ENCODE measurements at regions not wholly inside any gene's neighbourhood (a gene's known extent, or its start where the extent isn't known, plus 50 kb on each side); places are given as distances from the start of the nearest gene placed in this dataset.

GRCh38 chr1:219477861-219478260 lies 135.0 kb downstream of the ZC3H11B start:
- Histone ChIP-seq H3K36me3 (ENCODE audit: insufficient read depth, low read length, poor library complexity, severe bottlenecking) (no peaks in the 10 kb centered on the region), H3K27me3 (replicated peaks; ENCODE audit: insufficient read depth, low read depth, low read length, poor library complexity) (peaks cover 10% of the 10 kb centered on the region), H3K4me1 (ENCODE audit: insufficient read depth, low read length, poor library complexity, severe bottlenecking) (no peaks in the 10 kb centered on the region), H3K9me3 (ENCODE audit: low read depth, low read length, poor library complexity, severe bottlenecking) (no peaks in the 10 kb centered on the region), H3K4me3 (ENCODE audit: low read depth, low read length, poor library complexity, severe bottlenecking) (no peak overlapping the region), H3K27ac (ENCODE audit: low read depth, low read length, poor library complexity, severe bottlenecking) (no peak overlapping the region)
- TF ChIP-seq EZH2 (IDR thresholded peaks at IDR 0.05; ENCODE audit: borderline replicate concordance, low read depth, low read length, poor library complexity, severe bottlenecking) (no peak), CTCF (conservative IDR thresholded peaks at IDR 0.05; ENCODE audit: low read depth, low read length) (no peak)
- DNase-seq (ENCODE audit: low spot score), result no peak
- CTCF ChIA-PET, result no interaction called here
- POLR2A ChIA-PET (ENCODE audit: low non-redundant PET), result no interaction called here
- no TSS peak for BruUV-seq (replicated peaks)
- intact Hi-C loops (cut with micrococcal nuclease; ENCODE audit: unreplicated experiment), result no loop called here

- BruUV-seq (replicated peaks), result no TSS peak
- H3K4me1 ChIP-seq (ENCODE audit: insufficient read depth, low read length, poor library complexity, severe bottlenecking), result no peaks in the 10 kb centered on the region
- intact Hi-C loops (cut with micrococcal nuclease; ENCODE audit: unreplicated experiment), result no loop called here
- ChIA-PET CTCF (no interaction called here), POLR2A (ENCODE audit: low non-redundant PET) (no interaction called here)
- H3K4me3 ChIP-seq (ENCODE audit: low read depth, low read length, poor library complexity, severe bottlenecking), result no peak overlapping the region
- H3K9me3 ChIP-seq (ENCODE audit: low read depth, low read length, poor library complexity, severe bottlenecking), result no peaks in the 10 kb centered on the region
- H3K27ac ChIP-seq (ENCODE audit: low read depth, low read length, poor library complexity, severe bottlenecking), result no peak overlapping the region
- DNase-seq (ENCODE audit: low spot score), result no peak
- no peaks in the 10 kb centered on the region for H3K36me3 ChIP-seq (ENCODE audit: insufficient read depth, low read length, poor library complexity, severe bottlenecking)
- peaks cover 10% of the 10 kb centered on the region for H3K27me3 ChIP-seq (replicated peaks; ENCODE audit: insufficient read depth, low read depth, low read length, poor library complexity)
- TF ChIP-seq EZH2 (IDR thresholded peaks at IDR 0.05; ENCODE audit: borderline replicate concordance, low read depth, low read length, poor library complexity, severe bottlenecking) (no peak), CTCF (conservative IDR thresholded peaks at IDR 0.05; ENCODE audit: low read depth, low read length) (no peak)
These were observed 136.2 kb downstream of the ZC3H11B start for GRCh38 chr1:219476716-219477115.

GRCh38 chr1:219476116-219476515 lies 136.8 kb downstream of the ZC3H11B start:
- POLR2A ChIA-PET (ENCODE audit: low non-redundant PET), result no interaction called here
- Histone ChIP-seq H3K36me3 (ENCODE audit: insufficient read depth, low read length, poor library complexity, severe bottlenecking) (no peaks in the 10 kb centered on the region), H3K9me3 (ENCODE audit: low read depth, low read length, poor library complexity, severe bottlenecking) (no peaks in the 10 kb centered on the region), H3K4me3 (ENCODE audit: low read depth, low read length, poor library complexity, severe bottlenecking) (no peak overlapping the region), H3K4me1 (ENCODE audit: insufficient read depth, low read length, poor library complexity, severe bottlenecking) (no peaks in the 10 kb centered on the region), H3K27me3 (replicated peaks; ENCODE audit: insufficient read depth, low read depth, low read length, poor library complexity) (peaks cover 4% of the 10 kb centered on the region), H3K27ac (ENCODE audit: low read depth, low read length, poor library complexity, severe bottlenecking) (no peak overlapping the region)
- BruUV-seq (replicated peaks), result no TSS peak
- CTCF ChIA-PET, result no interaction called here
- intact Hi-C loops (cut with micrococcal nuclease; ENCODE audit: unreplicated experiment), result no loop called here
- no peak for TF ChIP-seq CTCF (conservative IDR thresholded peaks at IDR 0.05; ENCODE audit: low read depth, low read length)
- no peak for TF ChIP-seq EZH2 (IDR thresholded peaks at IDR 0.05; ENCODE audit: borderline replicate concordance, low read depth, low read length, poor library complexity, severe bottlenecking)
- DNase-seq (ENCODE audit: low spot score), result no peak
